NT2/D1 (cell line): ENCODE measurements at regions not wholly inside any gene's neighbourhood (a gene's known extent, or its start where the extent isn't known, plus 50 kb on each side); places are given as distances from the start of the nearest gene placed in this dataset.

ENCODE experiments used
- YY1 ChIP-seq: IDR thresholded peaks from 2 replicates; pipeline ENCODE4 v1.6.1; 2011; ENCODE audit not compliant: insufficient read length, insufficient read depth
- ZNF274 ChIP-seq: IDR thresholded peaks from 2 replicates; pipeline ENCODE4 v1.6.1; 2011; ENCODE audit warnings: mild to moderate bottlenecking, low read depth, low read length

DNA sequence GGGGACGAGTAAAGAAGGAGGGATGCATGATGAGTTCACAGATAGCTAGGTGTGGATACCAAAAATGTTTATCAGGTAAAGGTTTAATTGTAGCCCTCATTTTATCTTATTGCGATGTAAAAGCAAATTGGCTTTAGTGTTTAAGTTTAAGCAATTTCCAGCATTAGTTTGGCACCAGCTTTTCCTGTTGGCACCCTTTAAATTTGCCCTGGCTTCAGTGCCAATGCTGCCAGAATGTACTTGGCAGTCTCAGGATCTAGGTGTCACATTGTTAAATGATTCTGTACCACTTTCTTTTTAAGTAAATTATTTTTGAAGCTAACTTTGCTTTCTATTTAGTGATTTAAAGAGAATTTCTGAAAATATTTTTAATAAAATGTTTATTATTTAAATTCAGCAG lies 681.8 kb downstream of the PCDH18 start:
- TF ChIP-seq ZNF274 = no peak
- TF ChIP-seq YY1 = no peak
